Osteocyte (in vitro differentiated cells): ENCODE measurements at regions not wholly inside any gene's neighbourhood (a gene's known extent, or its start where the extent isn't known, plus 50 kb on each side); places are given as distances from the start of the nearest gene placed in this dataset.
A peak's percentile ranks its signal among the peaks of the same experiment; 100 is the strongest.
"Not testable (repeated sequence)": the region's sequence is repeated elsewhere in the genome, so short reads cannot be mapped to it uniquely, and the experiment has no call there.

ENCODE experiments used
- DNase-seq: peaks from one replicate; pipeline ENCODE4 v3.0.0; 2021; ENCODE audit warnings: mixed read lengths; ENCODE audit not compliant: unreplicated experiment; ENCODE audit errors: extremely low spot score
- H3K27ac Mint-ChIP-seq: one replicate; pipeline ENCODE4 v1.8.0; 2021; ENCODE audit warnings: mild to moderate bottlenecking, mixed read lengths; ENCODE audit not compliant: unreplicated experiment
- H3K27me3 Mint-ChIP-seq: one replicate; pipeline ENCODE4 v1.8.0; 2021; ENCODE audit warnings: mixed read lengths; ENCODE audit not compliant: unreplicated experiment
- H3K36me3 Mint-ChIP-seq: one replicate; pipeline ENCODE4 v1.8.0; 2021; ENCODE audit warnings: mixed read lengths; ENCODE audit not compliant: unreplicated experiment
- H3K4me1 Mint-ChIP-seq: one replicate; pipeline ENCODE4 v1.8.0; 2021; ENCODE audit warnings: mixed read lengths; ENCODE audit not compliant: unreplicated experiment
- H3K4me3 Mint-ChIP-seq: one replicate; pipeline ENCODE4 v1.8.0; 2021; ENCODE audit warnings: mild to moderate bottlenecking, moderate library complexity, mixed read lengths; ENCODE audit not compliant: unreplicated experiment
- H3K9me3 Mint-ChIP-seq: one replicate; pipeline ENCODE4 v1.8.0; 2021; ENCODE audit warnings: mixed read lengths; ENCODE audit not compliant: unreplicated experiment

DNA sequence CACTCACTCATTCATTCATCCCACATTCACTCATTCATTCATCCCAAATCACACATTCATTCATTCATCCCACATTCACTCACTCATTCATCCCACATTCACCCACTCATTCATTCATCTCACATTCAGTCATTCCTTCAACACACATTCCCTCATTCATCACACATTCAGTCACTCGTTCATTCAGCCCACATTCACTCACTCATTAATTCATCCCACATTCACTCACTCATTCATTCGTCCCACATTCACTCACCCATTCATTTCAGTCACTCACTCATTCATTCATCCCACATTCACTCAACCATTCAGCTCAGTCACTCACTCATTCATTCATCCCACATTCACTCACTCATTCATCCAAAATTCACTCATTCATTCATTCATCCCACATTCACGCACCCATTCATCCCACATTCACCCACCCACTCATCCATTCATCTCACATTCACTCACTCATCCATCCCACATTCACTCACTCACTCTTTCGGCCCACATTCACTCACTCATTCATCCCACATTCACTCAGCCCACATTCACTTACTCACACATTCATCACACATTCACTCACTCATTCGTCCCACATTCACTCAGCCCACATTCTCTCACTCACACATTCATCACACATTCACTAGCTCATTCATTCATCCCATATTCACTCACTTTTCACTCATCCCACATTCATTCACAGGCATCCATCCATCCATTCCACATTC lies 5469.9 kb upstream of the TPTE start:
- not testable (repeated sequence) for H3K27ac Mint-ChIP-seq, H3K36me3 Mint-ChIP-seq, H3K9me3 Mint-ChIP-seq, DNase-seq, H3K27me3 Mint-ChIP-seq, H3K4me3 Mint-ChIP-seq, H3K4me1 Mint-ChIP-seq

DNA sequence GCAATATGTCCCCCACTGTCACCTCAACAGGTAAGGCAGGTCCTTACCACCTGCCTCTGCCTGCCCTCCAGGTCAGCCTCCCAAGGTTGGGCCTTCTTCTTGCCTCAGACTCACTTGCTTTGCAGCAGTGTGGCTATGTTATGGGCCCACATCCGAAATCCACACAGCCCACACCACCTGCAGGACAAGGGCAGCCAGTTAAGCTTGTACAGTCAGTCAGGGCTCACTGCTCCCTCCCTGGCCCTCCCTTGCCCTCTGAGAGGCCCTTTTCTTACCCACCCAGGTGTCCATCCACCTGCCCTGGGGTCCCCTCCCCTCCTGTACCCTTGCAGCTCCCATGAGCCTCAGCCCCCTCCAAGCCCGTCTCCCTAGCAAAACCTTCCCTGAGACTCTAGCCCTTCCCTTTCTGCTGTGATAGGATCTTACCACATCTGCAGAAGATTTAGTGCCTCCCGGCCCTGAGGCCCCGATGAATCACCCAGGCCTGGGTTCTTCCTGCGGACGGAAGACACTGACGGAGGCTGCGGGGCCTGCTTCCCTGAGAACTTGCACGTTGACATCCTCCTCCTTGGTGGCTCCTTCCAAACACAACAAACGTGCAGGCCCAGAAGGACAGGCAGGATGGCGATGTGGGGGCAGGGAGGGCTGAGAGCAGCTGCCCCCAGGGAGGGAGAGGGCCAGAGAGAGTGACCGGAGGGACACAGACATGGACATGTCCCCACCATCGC lies 5466.2 kb upstream of the TPTE start:
- not testable (repeated sequence) for H3K27ac Mint-ChIP-seq, H3K27me3 Mint-ChIP-seq, H3K36me3 Mint-ChIP-seq, H3K4me3 Mint-ChIP-seq, H3K9me3 Mint-ChIP-seq, H3K4me1 Mint-ChIP-seq, DNase-seq

DNA sequence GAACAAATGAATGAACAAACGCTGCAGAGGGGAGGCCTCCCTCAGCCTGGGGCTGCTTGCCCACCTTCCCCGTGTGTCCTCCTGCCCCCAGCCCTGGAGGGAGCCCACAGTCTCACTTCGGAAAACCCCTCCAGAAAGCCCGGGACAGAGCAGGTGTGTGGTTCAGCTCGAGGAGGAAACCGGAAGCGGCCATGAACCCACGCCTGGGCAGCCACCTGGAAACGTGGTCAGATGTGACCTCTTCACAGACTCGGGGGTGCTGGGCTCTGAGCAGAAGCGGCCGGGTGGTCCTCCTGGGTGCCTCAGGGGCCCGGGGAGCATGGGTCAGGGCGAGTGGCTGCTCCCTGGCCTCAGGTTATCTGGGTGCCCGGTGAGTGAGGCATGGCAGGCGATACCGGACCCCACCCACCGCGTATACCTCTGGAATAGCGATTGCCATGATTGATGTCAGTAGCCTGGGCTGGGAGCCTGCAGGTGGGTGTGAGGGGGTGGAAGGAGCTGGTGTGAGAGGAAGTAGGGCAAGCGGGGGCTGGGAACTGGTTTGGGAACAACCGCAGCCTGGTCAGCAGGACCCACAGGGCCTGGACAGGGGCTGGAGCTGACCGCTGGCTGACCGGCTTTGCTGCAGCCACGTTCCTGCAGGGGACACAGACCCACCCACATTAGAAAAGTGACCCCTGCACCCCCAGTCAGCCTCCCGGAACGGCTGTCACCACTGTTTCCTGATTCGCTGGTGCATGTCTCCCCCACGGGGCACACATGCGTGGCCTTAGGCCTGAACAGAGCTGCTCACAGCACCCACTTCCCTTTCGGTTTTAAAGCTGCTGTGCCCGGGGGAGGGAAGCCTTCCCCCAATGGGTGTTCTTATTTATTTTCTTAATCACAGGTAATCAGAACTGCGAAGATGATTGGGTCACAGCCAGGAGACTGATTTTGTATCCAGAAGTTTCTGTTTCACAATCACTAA lies 5465.1 kb upstream of the TPTE start:
- not testable (repeated sequence) for H3K36me3 Mint-ChIP-seq, H3K27me3 Mint-ChIP-seq, H3K9me3 Mint-ChIP-seq, H3K27ac Mint-ChIP-seq, H3K4me3 Mint-ChIP-seq, DNase-seq, H3K4me1 Mint-ChIP-seq

DNA sequence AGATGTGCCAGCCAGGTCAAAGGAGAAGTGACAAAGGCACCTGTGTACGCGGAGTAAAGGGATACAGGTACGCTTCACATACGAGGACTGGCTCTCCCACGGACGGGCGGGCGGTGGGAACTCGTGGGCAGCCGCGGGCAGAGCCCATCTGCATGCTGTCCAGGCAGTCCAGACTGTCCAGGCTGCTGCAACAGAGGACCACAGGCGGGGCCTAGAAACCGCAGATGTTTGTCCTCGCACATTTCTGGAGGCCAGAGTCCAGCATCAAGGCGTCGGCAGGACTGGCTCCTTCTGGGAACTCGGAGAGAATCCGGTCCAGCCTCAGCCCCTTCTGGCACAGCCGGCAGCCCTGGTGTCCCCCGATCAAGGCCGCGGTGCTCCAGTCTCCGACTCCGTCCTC lies 5464.3 kb upstream of the TPTE start:
- H3K36me3 Mint-ChIP-seq, H3K27ac Mint-ChIP-seq, H3K27me3 Mint-ChIP-seq: not testable (repeated sequence)

DNA sequence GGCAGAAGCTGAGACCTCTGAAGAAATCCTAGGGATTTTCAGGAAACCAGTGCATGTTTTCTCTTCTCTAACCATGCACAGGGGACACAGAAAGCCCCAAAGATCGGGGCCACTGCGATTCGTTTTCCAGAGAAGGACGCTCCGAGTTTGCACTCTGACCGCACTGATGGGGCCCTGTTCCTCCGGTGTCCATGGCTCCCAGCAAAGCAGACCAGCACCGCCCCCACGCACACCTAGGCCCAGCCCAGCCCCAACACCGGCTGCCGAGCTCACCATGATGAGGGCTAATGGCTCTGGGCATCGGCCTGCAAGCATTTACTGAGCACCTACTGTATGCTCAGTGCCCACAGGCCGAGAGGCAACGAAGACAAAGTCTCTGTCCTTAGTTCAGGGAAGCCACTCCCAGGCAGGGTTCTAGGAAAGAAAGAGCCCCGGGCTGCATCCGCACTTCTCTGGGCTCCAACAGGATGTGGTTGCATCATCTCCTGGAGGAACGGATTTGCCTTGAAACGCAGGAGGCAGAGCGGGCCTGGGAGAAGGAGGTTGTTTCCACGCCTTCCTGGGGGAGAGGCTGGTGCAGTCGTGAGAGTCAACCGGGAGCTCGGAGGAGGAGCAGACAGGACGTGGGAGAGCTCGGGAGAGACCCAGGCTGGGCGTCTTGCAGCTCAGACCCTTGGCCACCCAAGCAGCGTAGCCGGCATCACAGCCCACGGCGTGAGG lies 5460.9 kb upstream of the TPTE start:
- not testable (repeated sequence) for H3K4me1 Mint-ChIP-seq, H3K4me3 Mint-ChIP-seq, H3K9me3 Mint-ChIP-seq, H3K27ac Mint-ChIP-seq, H3K27me3 Mint-ChIP-seq, H3K36me3 Mint-ChIP-seq, DNase-seq

More for the DNA sequence above, 5464.3 kb upstream of the TPTE start:
- not testable (repeated sequence) for H3K4me1 Mint-ChIP-seq, H3K4me3 Mint-ChIP-seq, DNase-seq, H3K9me3 Mint-ChIP-seq

DNA sequence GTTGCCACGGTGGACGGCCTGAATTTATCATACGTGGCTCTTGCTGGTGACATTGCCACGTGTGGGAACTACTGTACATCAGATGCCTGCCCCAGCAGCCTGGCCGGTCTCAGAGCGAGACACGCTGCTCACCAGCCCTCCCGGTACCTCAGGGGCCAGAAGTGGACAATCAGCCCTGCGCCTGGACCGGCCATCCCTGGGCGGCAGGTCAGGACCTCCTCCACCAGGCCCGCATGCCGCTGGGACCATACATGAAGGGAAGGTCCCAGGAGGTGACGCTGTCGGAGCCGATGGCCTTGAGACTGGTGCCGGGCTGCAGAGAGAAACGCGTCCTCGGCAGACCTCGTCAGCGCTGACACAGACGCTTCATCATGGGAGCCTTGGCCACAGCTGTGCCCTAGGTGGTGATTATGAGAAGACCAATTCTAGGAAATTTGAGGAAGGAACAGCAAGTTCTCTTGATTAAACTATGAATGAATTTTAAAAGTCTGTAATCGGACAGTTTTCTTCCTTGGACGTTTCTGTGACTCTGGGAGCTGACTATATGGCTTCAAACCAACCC lies 5456.7 kb upstream of the TPTE start:
- not testable (repeated sequence) for H3K4me1 Mint-ChIP-seq, H3K9me3 Mint-ChIP-seq, DNase-seq, H3K36me3 Mint-ChIP-seq, H3K4me3 Mint-ChIP-seq, H3K27me3 Mint-ChIP-seq, H3K27ac Mint-ChIP-seq

DNA sequence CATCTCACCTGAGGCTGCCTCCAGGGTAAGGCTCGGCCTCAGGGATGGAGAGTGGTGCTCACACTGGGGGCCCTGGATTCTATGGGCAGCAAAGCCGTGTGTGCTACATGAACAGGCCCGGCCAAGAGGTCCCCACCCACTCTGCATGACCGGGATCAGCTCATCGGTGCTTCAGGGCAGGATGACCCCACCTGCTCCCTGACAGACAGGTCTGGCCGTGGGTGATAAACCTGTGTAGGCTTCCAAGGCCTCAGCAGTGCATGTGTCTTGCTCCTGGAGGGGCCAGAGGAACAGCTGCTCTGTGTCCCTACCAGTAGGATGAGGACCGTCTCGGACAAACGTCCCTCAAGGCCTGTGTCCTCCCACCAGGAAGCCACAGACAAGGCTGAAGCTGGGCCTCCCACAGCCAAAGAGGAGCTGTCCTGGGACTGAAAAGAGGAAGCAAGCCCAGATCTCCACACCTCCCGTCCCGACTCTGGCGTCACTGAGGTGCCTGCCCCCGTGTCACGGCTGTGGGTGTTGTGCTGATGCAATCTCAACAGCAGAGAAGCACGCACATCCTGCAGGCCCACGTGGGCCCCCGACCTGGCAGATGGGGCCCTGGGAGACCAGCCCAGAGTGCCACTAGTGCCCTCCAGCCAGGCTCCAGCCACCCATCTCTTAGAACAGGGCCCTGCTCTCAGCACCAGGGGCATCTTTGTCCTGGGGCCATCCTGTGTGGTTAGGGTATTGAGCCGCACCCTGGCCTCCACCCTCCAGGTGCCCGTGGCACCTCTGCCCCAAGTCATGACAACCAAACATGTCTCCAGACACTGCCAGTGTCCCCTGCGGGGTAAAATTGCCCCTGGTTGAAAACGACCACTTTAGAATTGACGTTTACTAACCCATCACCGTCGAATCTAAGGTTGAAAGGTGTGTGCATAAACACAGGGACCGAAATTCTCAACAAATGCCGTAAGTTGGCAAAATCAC lies 5455.9 kb upstream of the TPTE start:
- H3K4me1 Mint-ChIP-seq, H3K4me3 Mint-ChIP-seq, H3K27ac Mint-ChIP-seq, H3K36me3 Mint-ChIP-seq, H3K9me3 Mint-ChIP-seq, H3K27me3 Mint-ChIP-seq: not testable (repeated sequence)
- DNase-seq, result peak; percentile 4

DNA sequence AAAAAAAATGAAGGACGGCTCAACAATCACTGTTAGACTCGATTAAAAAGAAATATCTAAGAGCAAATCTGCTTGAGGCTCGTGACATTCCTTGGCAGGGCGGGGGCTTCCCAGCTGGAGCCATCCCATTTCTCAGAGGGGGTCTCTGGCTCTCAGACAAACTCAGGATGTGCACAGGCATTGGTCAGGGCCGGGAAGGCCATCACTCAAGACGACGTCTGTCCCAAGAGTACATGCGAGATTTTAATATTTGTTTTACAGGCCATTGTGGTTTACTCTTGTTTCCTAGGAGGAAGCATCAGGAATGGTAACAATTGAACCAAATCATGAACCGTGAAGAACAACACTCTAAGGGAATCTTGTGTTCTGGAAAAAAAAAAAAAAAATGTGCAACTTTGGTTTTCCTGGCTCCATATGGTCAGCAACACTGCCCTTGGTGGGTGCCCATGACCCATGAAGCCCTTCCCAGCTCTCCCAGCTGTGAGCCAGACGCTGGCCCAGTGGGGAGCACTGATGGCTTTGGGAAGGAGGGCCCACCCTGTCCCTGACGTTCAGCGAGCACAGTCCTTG lies 5454.6 kb upstream of the TPTE start:
- peak overlapping the region; percentile 56 for H3K27ac Mint-ChIP-seq
- H3K27me3 Mint-ChIP-seq, H3K4me3 Mint-ChIP-seq, DNase-seq, H3K36me3 Mint-ChIP-seq, H3K4me1 Mint-ChIP-seq, H3K9me3 Mint-ChIP-seq: not testable (repeated sequence)

DNA sequence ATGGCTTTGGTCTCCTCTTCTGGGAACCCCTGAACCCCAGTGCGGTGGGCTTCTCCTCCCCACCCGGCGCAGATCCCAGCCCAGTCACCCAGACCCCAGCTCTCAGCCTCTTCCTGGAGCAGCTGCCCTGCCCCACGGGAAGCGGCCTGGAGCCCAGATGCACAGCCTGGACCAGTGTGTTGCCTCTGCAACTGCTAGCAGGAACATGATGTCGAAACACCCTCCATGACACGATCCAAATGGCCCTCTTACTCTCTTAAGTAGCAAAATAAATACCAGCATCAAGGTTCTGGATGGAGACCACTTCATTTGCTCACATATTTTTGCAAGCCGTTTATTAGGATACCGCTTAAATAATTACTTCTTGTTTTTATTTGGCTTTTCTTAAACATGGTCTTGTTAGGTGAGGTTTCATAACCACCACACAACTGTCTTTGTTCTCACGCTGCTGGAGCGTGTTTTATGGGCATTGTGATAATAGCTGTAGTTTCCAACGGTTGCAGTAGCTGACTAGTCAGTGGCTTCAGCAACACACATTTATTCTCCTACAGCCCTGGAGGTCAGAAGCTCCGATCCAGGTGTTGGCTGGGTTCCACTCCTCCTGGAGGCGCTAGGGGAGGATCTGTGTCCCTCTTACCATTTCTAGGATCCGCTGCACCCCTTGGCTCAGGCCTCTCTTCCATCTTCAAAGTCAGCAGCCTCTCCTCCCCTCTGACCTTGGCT lies 5453.9 kb upstream of the TPTE start:
- not testable (repeated sequence) for H3K4me3 Mint-ChIP-seq, H3K36me3 Mint-ChIP-seq, H3K9me3 Mint-ChIP-seq, H3K27me3 Mint-ChIP-seq, DNase-seq, H3K4me1 Mint-ChIP-seq, H3K27ac Mint-ChIP-seq

DNA sequence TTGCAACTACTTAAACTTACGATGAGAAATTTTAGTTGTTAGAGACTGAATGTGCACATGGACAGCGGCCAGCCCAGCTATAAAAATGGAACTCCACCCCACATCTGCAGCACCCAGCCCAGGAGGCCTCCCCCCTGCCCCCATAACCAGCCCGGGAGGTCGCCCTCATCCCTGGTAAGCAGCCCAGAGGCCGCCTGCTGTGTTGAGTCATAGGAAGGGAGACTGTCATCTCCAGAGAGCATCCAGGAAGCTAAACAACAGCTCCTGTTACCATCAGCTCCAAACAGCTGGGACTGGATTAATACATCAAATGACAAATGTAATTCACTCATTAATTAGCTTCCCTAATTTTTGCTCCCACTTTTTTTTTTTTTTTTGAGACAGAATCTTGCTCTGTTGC lies 5452.7 kb upstream of the TPTE start:
- H3K4me1 Mint-ChIP-seq, H3K9me3 Mint-ChIP-seq, H3K36me3 Mint-ChIP-seq, DNase-seq, H3K27me3 Mint-ChIP-seq, H3K4me3 Mint-ChIP-seq, H3K27ac Mint-ChIP-seq: not testable (repeated sequence)
